ENCODE measurements at regions not wholly inside any gene's neighbourhood (a gene's known extent, or its start where the extent isn't known, plus 50 kb on each side); places are given as distances from the start of the nearest gene placed in this dataset.

DNA sequence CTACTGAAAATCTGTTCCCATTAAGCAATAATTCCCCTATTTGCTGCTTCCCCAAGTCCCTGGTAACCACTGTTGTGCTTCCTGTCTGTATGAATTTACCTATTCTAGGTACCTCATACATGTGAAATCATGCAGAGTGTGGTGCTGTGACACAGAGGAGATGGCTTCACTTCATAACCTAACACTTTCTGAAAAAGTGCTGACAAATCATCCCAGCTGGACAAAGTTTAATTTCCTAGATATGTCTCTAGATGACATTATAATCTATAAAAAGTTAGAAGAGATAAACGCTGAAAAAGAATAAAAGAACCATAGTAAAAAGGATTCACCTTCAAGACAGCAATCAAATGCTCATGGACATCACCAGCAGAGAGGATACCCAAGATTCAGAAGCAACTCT, 277.9 kb downstream of the SKIDA1 start:
- no peak overlapping the region for H3K9ac ChIP-seq (ENCODE audit: insufficient read depth in 1 of 2, low read length in 2 of 2)
- no peak overlapping the region for H3K4me3 ChIP-seq
- no peak overlapping the region for H3K27ac ChIP-seq (ENCODE audit: low read depth in 1 of 2, low read length in 1 of 2)
- TF ChIP-seq CTCF (IDR thresholded peaks at IDR 0.05; ENCODE audit: control extremely low read depth, extremely low read depth), result no peak
- no peaks in the 10 kb centered on the region for H3K27me3 ChIP-seq (ENCODE audit: control insufficient read depth in 3 of 3, insufficient read depth in 3 of 3, low read length in 2 of 3)
- no peaks in the 10 kb centered on the region for H3K4me1 ChIP-seq (ENCODE audit: control insufficient read depth in 5 of 5, insufficient read depth in 5 of 5, low read length in 5 of 5)
- WGBS, 2 donors, result 85 to 92% methylated on average over 1 of the region's 1 CpG
- no peak for DNase-seq
- no peak for ATAC-seq (ENCODE audit: insufficient read depth, low FRiP score)
- H3K9me3 ChIP-seq (ENCODE audit: control insufficient read depth in 4 of 4, insufficient read depth in 3 of 4, low read length in 3 of 4), result no peaks in the 10 kb centered on the region
- H3K36me3 ChIP-seq (ENCODE audit: control insufficient read depth in 4 of 4, insufficient read depth in 4 of 4, low read length in 4 of 4), result no peaks in the 10 kb centered on the region

DNA sequence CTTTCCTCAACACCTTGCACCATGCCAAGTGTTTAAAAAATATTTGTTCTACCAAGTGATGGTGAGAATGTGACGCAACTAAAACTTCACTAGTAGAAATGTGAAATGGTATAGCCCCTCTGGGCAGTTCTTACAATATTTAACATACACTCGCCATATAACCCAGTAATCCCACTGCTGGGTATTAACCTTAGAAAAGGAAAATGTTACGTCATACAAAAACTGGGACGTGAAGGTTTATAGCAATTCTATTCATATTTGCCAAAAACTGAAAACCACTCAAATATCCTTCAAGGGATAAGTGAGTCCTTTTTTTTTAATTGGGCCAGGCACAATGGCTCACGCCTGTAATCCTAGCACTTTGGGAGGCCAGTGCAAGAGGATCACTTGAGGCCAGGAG, 279.3 kb downstream of the SKIDA1 start:
- ATAC-seq (ENCODE audit: insufficient read depth, low FRiP score) (no peak), DNase-seq (no peak)
- Histone ChIP-seq H3K9me3 (ENCODE audit: control insufficient read depth in 4 of 4, insufficient read depth in 3 of 4, low read length in 3 of 4) (no peaks in the 10 kb centered on the region), H3K36me3 (ENCODE audit: control insufficient read depth in 4 of 4, insufficient read depth in 4 of 4, low read length in 4 of 4) (no peaks in the 10 kb centered on the region), H3K27ac (ENCODE audit: low read depth in 1 of 2, low read length in 1 of 2) (no peak overlapping the region), H3K4me1 (ENCODE audit: control insufficient read depth in 5 of 5, insufficient read depth in 5 of 5, low read length in 5 of 5) (peaks cover 0 to 2% (median 0%) of the 10 kb centered on the region in 5 donors), H3K9ac (ENCODE audit: insufficient read depth in 1 of 2, low read length in 2 of 2) (no peak overlapping the region), H3K4me3 (no peak overlapping the region), H3K27me3 (ENCODE audit: control insufficient read depth in 3 of 3, insufficient read depth in 3 of 3, low read length in 2 of 3) (no peaks in the 10 kb centered on the region)
- 91 to 92% methylated on average over 5 of the region's 5 CpGs for WGBS, 2 donors
- no peak for TF ChIP-seq CTCF (IDR thresholded peaks at IDR 0.05; ENCODE audit: control extremely low read depth, extremely low read depth)

GRCh38 chr10:21243748-21244257, 281.7 kb downstream of the SKIDA1 start:
- no peaks in the 10 kb centered on the region for H3K27me3 ChIP-seq (ENCODE audit: control insufficient read depth in 3 of 3, insufficient read depth in 3 of 3, low read length in 2 of 3)
- H3K4me1 ChIP-seq (ENCODE audit: control insufficient read depth in 5 of 5, insufficient read depth in 5 of 5, low read length in 5 of 5), result peaks cover 0 to 6% (median 5%) of the 10 kb centered on the region in 5 donors
- no peak overlapping the region for H3K4me3 ChIP-seq
- no peak overlapping the region for H3K9ac ChIP-seq (ENCODE audit: insufficient read depth in 1 of 2, low read length in 2 of 2)
- H3K9me3 ChIP-seq (ENCODE audit: control insufficient read depth in 4 of 4, insufficient read depth in 3 of 4, low read length in 3 of 4), result no peaks in the 10 kb centered on the region
- 83 to 84% methylated on average over 8 of the region's 8 CpGs for WGBS, 2 donors
- no peak for ATAC-seq (ENCODE audit: insufficient read depth, low FRiP score)
- no peak for DNase-seq
- no peak overlapping the region for H3K27ac ChIP-seq (ENCODE audit: low read depth in 1 of 2, low read length in 1 of 2)
- no peaks in the 10 kb centered on the region for H3K36me3 ChIP-seq (ENCODE audit: control insufficient read depth in 4 of 4, insufficient read depth in 4 of 4, low read length in 4 of 4)
- no peak for TF ChIP-seq CTCF (IDR thresholded peaks at IDR 0.05; ENCODE audit: control extremely low read depth, extremely low read depth)

- Histone ChIP-seq H3K27me3 (ENCODE audit: control insufficient read depth in 3 of 3, insufficient read depth in 3 of 3, low read length in 2 of 3) (no peaks in the 10 kb centered on the region), H3K27ac (ENCODE audit: low read depth in 1 of 2, low read length in 1 of 2) (no peak overlapping the region), H3K4me1 (ENCODE audit: control insufficient read depth in 5 of 5, insufficient read depth in 5 of 5, low read length in 5 of 5) (peaks cover 0 to 6% (median 5%) of the 10 kb centered on the region in 5 donors), H3K36me3 (ENCODE audit: control insufficient read depth in 4 of 4, insufficient read depth in 4 of 4, low read length in 4 of 4) (no peaks in the 10 kb centered on the region), H3K4me3 (no peak overlapping the region), H3K9ac (ENCODE audit: insufficient read depth in 1 of 2, low read length in 2 of 2) (no peak overlapping the region), H3K9me3 (ENCODE audit: control insufficient read depth in 4 of 4, insufficient read depth in 3 of 4, low read length in 3 of 4) (no peaks in the 10 kb centered on the region)
- TF ChIP-seq CTCF (IDR thresholded peaks at IDR 0.05; ENCODE audit: control extremely low read depth, extremely low read depth), result no peak
- DNase-seq (no peak), ATAC-seq (ENCODE audit: insufficient read depth, low FRiP score) (no peak)
- WGBS, 2 donors, result 82 to 92% methylated on average over 3 of the region's 3 CpGs
These were observed 282.6 kb downstream of the SKIDA1 start for GRCh38 chr10:21242915-21243314.

Data from lung (tissue), 11 donors.